Right atrium auricular region (tissue), 2 donors: ENCODE measurements at regions not wholly inside any gene's neighbourhood (a gene's known extent, or its start where the extent isn't known, plus 50 kb on each side); places are given as distances from the start of the nearest gene placed in this dataset.

Source experiments
- DNase-seq: peaks from one replicate; pipeline ENCODE4 v3.0.0-alpha.2; 2019; ENCODE audit warnings: low spot score
- H3K27ac ChIP-seq, 2 donors: fragments of 200-600 bp; sonication (generic); 1 replicate in 1 of 2; 2 replicates in 1 of 2; pipeline ENCODE4 v1.5.1; 2016 to 2019
- H3K27me3 ChIP-seq, 2 donors: fragments of 200-600 bp; sonication (generic); one replicate each; pipeline versions ENCODE4 v1.5.1 to v1.6.0; 2017 to 2019
- H3K36me3 ChIP-seq: fragments of 200-600 bp; sonication (generic); one replicate; pipeline ENCODE4 v1.5.1; 2016
- H3K4me1 ChIP-seq, 2 donors: fragments of 200-600 bp; sonication (generic); one replicate each; pipeline versions ENCODE4 v1.5.1 to v1.6.0; 2017 to 2019
- H3K4me3 ChIP-seq, 2 donors: fragments of 200-600 bp; sonication (generic); 1 replicate in 1 of 2; 2 replicates in 1 of 2; pipeline ENCODE4 v1.5.1; 2017 to 2019; ENCODE audit warnings: mild to moderate bottlenecking in 1 of 2, moderate library complexity in 1 of 2
- H3K9me3 ChIP-seq, 2 donors: fragments of 200-600 bp; sonication (generic); one replicate each; pipeline ENCODE4 v1.5.1; 2019
- TF ChIP-seq, protein P1 (sequence below), 2 donors: fragments of 200-600 bp; sonication (generic); IDR thresholded peaks; one replicate each; pipeline ENCODE4 v1.5.1; 2019; ENCODE audit warnings: antibody characterized with exemption in 2 of 2

DNA sequence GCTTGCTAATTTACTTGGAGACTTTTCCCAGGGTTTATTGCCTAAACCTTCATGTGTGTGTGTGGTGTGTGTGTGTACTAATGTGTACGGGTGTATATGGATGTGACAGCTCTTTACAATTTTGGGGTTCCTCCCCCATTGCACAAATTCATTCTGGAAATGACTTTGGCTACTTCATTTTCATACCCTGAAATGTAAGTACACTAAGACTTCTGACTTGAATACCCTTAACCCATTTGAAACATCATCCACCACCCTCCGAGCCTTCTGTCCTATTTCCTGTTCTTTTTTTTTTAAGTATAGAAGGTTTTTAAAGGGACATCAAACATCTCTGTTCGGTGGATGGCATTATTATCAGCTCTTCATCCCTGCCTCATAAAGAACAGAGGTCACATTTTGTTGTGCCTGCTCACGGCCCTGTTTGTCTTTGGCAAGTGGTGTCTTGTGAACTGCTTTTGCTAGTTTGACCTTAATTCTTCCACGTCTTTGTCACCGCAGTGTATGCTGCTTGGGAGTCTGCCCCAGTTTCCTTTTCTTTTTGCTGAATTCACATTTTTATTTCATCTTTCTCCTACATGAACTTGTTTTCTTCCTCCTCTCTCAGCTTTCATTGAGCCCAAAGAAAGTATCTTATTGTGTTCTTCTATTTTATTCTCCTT, 228.3 kb downstream of the FOXO1 start:
- TF ChIP-seq, protein P1, sequence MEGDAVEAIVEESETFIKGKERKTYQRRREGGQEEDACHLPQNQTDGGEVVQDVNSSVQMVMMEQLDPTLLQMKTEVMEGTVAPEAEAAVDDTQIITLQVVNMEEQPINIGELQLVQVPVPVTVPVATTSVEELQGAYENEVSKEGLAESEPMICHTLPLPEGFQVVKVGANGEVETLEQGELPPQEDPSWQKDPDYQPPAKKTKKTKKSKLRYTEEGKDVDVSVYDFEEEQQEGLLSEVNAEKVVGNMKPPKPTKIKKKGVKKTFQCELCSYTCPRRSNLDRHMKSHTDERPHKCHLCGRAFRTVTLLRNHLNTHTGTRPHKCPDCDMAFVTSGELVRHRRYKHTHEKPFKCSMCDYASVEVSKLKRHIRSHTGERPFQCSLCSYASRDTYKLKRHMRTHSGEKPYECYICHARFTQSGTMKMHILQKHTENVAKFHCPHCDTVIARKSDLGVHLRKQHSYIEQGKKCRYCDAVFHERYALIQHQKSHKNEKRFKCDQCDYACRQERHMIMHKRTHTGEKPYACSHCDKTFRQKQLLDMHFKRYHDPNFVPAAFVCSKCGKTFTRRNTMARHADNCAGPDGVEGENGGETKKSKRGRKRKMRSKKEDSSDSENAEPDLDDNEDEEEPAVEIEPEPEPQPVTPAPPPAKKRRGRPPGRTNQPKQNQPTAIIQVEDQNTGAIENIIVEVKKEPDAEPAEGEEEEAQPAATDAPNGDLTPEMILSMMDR (IDR thresholded peaks at IDR 0.05) = no peak
- H3K36me3 ChIP-seq = no peaks in the 10 kb centered on the region
- peaks cover 0 to 50% of the 10 kb centered on the region in 2 donors for H3K4me1 ChIP-seq
- H3K27ac ChIP-seq = peak overlapping the region; percentile 65 to 70
- H3K4me3 ChIP-seq = no peak overlapping the region
- no peaks in the 10 kb centered on the region for H3K27me3 ChIP-seq
- DNase-seq = no peak
- no peaks in the 10 kb centered on the region for H3K9me3 ChIP-seq

DNA sequence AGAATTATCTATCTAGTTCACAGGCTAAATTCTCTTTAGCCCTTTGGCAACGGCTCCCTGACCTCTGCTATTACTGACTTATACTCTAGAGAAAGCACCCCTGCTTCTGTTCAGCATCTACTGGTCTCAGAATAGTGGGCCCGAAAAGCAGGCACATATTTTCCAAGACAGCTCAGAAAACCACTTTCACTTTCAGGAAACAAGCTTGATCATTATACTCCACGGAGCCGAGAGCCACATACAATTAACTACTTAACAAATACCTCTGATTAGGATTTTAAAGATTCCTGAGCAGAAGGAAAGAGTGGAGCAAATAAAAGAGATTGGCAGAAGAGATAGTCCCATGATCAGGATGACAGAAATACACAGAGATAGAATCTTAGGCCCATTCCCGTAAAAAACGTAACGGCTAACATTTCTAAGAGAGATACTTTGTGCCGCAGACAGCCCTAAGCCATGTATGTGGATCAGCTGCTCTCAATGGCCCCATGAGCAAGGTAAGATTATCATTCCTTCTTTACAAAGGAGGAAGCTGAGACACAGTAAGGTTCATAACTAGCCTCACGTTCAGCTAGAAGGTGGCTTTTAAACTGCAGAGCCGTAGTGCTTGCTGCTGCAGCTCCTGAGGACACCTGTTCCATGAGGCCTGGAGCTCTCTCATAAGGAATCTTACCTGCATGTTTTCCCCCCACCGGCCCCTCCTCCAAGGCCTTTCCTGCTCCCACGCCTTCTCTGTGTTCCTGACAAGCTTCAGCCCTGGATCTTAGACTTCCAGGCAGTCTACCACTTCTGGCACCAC, 227.2 kb downstream of the FOXO1 start:
- H3K27ac ChIP-seq = peak overlapping the region; percentile 65 to 70
- no peaks in the 10 kb centered on the region for H3K36me3 ChIP-seq
- H3K27me3 ChIP-seq = no peaks in the 10 kb centered on the region
- peaks cover 0 to 56% of the 10 kb centered on the region in 2 donors for H3K4me1 ChIP-seq
- no peaks in the 10 kb centered on the region for H3K9me3 ChIP-seq
- no peak overlapping the region for H3K4me3 ChIP-seq
- no peak for DNase-seq
- TF ChIP-seq, protein P1 (IDR thresholded peaks at IDR 0.05) = no peak

DNA sequence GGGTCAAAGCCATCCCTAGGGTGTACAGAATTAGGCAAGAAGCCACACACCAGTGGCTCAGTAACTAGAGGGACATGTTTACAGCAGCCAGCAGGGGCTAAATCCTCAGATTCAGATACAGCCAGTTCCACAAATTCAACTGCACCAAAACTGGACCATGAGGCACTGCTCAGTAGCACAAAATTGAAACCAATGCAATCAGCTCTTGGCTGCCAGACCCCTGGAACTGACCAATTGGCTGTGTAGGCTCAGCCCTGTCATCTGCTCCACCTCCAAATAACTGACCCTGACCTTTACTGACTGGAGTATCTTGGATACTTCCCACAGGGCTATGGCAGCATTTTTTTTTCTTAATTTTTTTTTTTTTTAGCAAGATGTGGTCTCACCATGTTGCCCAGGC, 226.5 kb downstream of the FOXO1 start:
- peaks cover 0 to 56% of the 10 kb centered on the region in 2 donors for H3K4me1 ChIP-seq
- H3K36me3 ChIP-seq = no peaks in the 10 kb centered on the region
- no peak overlapping the region for H3K4me3 ChIP-seq
- TF ChIP-seq, protein P1 (IDR thresholded peaks at IDR 0.05) = peak in 1 of 2 donors; percentile 12
- peak overlapping the region; percentile 65 to 70 for H3K27ac ChIP-seq
- no peaks in the 10 kb centered on the region for H3K9me3 ChIP-seq
- no peaks in the 10 kb centered on the region for H3K27me3 ChIP-seq
- DNase-seq = peak; percentile 73

DNA sequence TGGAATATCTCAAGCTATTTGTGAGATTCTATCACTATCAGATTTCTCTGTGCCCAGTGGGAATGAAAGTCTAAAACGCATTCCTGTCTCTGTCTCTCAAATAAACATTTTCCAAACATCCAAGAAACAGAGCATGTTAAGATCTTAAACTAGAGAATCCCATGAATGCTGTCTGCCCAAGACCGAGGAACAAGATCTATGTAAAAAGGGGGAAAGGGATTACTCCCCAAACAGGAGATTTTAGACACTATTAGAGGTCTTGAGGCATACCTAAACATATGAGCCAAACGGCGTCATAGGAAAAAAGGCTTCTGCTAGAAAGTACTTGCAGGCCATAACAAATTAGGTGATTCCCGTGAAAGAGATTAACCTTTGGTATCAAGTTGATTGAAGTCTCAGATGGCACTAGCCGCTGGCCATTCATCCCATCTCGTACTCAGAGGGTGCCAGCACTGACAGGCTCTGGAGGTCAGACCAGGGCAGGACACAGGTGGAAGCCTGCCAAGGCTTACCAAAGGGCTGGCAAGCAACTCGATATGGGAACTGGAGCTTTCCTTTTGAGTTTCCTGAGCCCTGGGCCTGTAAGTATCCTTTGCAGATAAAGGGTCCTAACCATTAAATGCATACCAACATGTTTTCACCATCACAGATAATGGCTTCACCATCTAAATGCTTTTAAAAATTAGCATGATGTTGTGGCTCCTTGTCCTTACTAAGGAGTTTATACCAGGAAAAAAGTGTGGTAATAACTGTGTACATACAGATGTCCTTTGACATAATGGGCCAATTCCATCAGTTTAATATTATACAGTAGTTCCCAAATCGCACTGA, 225.2 kb downstream of the FOXO1 start:
- H3K4me1 ChIP-seq = peaks cover 0 to 62% of the 10 kb centered on the region in 2 donors
- DNase-seq = peak; percentile 84
- TF ChIP-seq, protein P1 (IDR thresholded peaks at IDR 0.05) = no peak
- no peaks in the 10 kb centered on the region for H3K36me3 ChIP-seq
- no peaks in the 10 kb centered on the region for H3K27me3 ChIP-seq
- peak overlapping the region; percentile 65 to 70 for H3K27ac ChIP-seq
- H3K4me3 ChIP-seq = no peak overlapping the region
- no peaks in the 10 kb centered on the region for H3K9me3 ChIP-seq

DNA sequence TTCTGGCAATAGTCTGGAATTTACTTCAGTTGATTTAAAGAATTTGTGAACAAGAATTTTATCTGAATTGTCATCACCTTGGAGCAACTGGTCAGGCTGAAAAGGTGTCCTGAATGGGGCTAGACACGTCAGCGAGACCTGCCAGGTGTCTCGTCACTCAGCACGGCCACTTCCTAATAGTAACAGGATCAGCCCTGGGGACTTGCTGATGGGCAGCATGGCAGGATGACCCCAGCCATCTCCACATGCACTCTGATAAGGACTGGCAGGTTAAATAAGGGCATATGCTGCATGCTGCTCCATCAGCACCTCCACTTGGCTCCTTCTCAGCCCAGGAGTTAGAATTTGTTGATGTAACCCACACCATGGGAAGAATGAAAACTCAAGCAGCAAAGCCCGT, 224.2 kb downstream of the FOXO1 start:
- Histone ChIP-seq H3K27ac (no peak overlapping the region), H3K9me3 (no peaks in the 10 kb centered on the region), H3K36me3 (no peaks in the 10 kb centered on the region), H3K4me3 (no peak overlapping the region), H3K4me1 (peaks cover 0 to 62% of the 10 kb centered on the region in 2 donors), H3K27me3 (no peaks in the 10 kb centered on the region)
- TF ChIP-seq, protein P1 (IDR thresholded peaks at IDR 0.05) = no peak
- DNase-seq = no peak
